ENCODE measurements at regions not wholly inside any gene's neighbourhood (a gene's known extent, or its start where the extent isn't known, plus 50 kb on each side); places are given as distances from the start of the nearest gene placed in this dataset.

DNA sequence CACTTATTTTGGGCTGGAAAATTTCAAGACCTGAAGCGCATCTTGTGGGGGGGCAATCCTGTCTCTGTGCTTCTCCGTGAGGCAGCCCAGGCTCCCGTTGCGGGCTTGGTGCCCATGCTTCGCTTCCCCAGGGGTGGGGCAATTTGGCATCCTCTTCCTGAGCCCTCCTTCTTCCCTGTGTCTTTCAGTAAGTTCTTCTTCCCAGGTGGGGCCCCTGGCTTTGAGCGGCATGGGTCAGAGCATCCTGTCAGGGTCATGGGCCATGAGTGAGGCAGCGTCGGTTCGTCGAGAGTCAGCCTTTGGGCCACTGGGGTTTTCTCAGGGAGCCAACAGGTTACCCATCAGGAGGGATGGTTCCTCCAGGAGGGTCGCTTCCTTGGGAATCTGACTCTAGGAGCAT is 200.7 kb downstream of the UBE3A start:
- TF ChIP-seq, protein P1, sequence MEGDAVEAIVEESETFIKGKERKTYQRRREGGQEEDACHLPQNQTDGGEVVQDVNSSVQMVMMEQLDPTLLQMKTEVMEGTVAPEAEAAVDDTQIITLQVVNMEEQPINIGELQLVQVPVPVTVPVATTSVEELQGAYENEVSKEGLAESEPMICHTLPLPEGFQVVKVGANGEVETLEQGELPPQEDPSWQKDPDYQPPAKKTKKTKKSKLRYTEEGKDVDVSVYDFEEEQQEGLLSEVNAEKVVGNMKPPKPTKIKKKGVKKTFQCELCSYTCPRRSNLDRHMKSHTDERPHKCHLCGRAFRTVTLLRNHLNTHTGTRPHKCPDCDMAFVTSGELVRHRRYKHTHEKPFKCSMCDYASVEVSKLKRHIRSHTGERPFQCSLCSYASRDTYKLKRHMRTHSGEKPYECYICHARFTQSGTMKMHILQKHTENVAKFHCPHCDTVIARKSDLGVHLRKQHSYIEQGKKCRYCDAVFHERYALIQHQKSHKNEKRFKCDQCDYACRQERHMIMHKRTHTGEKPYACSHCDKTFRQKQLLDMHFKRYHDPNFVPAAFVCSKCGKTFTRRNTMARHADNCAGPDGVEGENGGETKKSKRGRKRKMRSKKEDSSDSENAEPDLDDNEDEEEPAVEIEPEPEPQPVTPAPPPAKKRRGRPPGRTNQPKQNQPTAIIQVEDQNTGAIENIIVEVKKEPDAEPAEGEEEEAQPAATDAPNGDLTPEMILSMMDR (IDR thresholded peaks at IDR 0.05; ENCODE audit: insufficient read depth in 1 of 2, low read depth in 1 of 2, low read length in 1 of 2, severe bottlenecking in 1 of 2, unreplicated experiment in 1 of 2) = no peak
- H3K4me3 ChIP-seq (ENCODE audit: low read depth, low read length) = no peak overlapping the region
- no peaks in the 10 kb centered on the region for H3K36me3 ChIP-seq (ENCODE audit: control insufficient read depth, insufficient read depth, low read length)
- Mint-ChIP-seq H3K4me1 (ENCODE audit: low read depth, unreplicated experiment) (no peaks in the 10 kb centered on the region), H3K9me3 (ENCODE audit: unreplicated experiment) (no peaks in the 10 kb centered on the region), H3K27ac (ENCODE audit: unreplicated experiment) (no peak overlapping the region), H3K4me3 (ENCODE audit: unreplicated experiment) (no peak overlapping the region), H3K27me3 (ENCODE audit: insufficient read depth, unreplicated experiment) (no peaks in the 10 kb centered on the region), H3K36me3 (ENCODE audit: insufficient read depth, unreplicated experiment) (no peaks in the 10 kb centered on the region)
- ChIA-PET POLR2A (no interaction called here), CTCF (no interaction called here)
- no TSS peak for BruUV-seq (replicated peaks)
- peaks cover 23% of the 10 kb centered on the region for H3K9me3 ChIP-seq
- intact Hi-C loops (cut with micrococcal nuclease; ENCODE audit: unreplicated experiment) = no loop called here
- no peaks in the 10 kb centered on the region for H3K27me3 ChIP-seq (replicated peaks; ENCODE audit: control insufficient read depth, insufficient read depth, low read length)
- DNase-seq = no peak
- no peaks in the 10 kb centered on the region for H3K4me1 ChIP-seq

DNA sequence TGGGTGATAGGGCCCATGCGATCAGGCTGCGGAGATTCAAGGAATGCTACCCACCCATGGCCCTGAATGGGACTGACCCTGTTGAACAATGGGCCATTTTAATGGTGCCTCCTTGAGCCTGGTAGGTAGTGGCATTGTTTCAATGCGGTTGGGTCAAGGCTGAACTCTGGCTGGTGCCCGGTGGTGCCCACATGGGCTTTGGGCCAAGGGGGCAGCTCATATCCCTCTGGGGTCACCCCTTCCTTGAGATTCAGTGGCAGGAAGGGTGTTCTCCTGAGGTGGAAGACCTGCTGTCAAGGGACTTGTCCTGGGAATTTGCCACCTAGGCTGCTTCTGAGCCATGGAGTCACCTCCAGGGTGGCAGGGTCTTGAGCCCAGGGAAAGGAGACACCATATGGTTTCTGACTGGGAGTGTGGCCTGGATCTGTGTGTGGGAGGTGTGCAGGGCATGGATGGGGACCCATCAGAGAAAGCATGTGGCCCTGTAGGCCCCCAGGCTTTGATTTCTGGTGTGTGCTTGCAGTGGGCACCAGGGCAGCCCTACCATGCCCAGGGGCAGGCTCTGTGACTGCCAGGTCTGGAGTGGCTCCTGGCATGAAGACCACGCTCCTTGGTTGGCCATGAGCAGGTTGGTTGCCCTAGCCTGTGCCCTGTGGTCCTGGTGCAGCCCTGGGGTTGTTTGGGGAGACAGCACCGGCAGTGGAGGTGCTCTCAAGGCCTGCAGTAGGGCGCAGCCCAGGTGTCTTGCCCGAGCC is 199.9 kb downstream of the UBE3A start:
- DNase-seq = no peak
- H3K9me3 Mint-ChIP-seq (ENCODE audit: unreplicated experiment) = peaks cover 7% of the 10 kb centered on the region
- H3K4me1 Mint-ChIP-seq (ENCODE audit: low read depth, unreplicated experiment) = no peaks in the 10 kb centered on the region
- POLR2A ChIA-PET = no interaction called here
- intact Hi-C loops (cut with micrococcal nuclease; ENCODE audit: unreplicated experiment) = no loop called here
- H3K4me3 Mint-ChIP-seq (ENCODE audit: unreplicated experiment) = no peak overlapping the region
- H3K36me3 Mint-ChIP-seq (ENCODE audit: insufficient read depth, unreplicated experiment) = no peaks in the 10 kb centered on the region
- Histone ChIP-seq H3K4me3 (ENCODE audit: low read depth, low read length) (no peak overlapping the region), H3K4me1 (no peaks in the 10 kb centered on the region), H3K36me3 (ENCODE audit: control insufficient read depth, insufficient read depth, low read length) (no peaks in the 10 kb centered on the region), H3K27me3 (replicated peaks; ENCODE audit: control insufficient read depth, insufficient read depth, low read length) (no peaks in the 10 kb centered on the region), H3K9me3 (peaks cover 22% of the 10 kb centered on the region; the same call in 1 of the 2 replicates)
- no peaks in the 10 kb centered on the region for H3K27me3 Mint-ChIP-seq (ENCODE audit: insufficient read depth, unreplicated experiment)
- H3K27ac Mint-ChIP-seq (ENCODE audit: unreplicated experiment) = no peak overlapping the region
- CTCF ChIA-PET = no interaction called here
- TF ChIP-seq, protein P1 (IDR thresholded peaks at IDR 0.05; ENCODE audit: insufficient read depth in 1 of 2, low read depth in 1 of 2, low read length in 1 of 2, severe bottlenecking in 1 of 2, unreplicated experiment in 1 of 2) = no peak
- BruUV-seq (replicated peaks) = no TSS peak

GRCh38 chr15:25239471-25240345 is 199.1 kb downstream of the UBE3A start:
- DNase-seq = peak in 1 of 2 experiments; percentile 10
- TF ChIP-seq, protein P1 (IDR thresholded peaks at IDR 0.05; ENCODE audit: insufficient read depth in 1 of 2, low read depth in 1 of 2, low read length in 1 of 2, severe bottlenecking in 1 of 2, unreplicated experiment in 1 of 2) = no peak
- no peaks in the 10 kb centered on the region for H3K4me1 ChIP-seq
- H3K9me3 ChIP-seq = peaks cover 14% of the 10 kb centered on the region; the same call in 1 of the 2 replicates
- H3K27me3 ChIP-seq (replicated peaks; ENCODE audit: control insufficient read depth, insufficient read depth, low read length) = no peaks in the 10 kb centered on the region
- H3K4me3 ChIP-seq (ENCODE audit: low read depth, low read length) = no peak overlapping the region
- peaks cover 7% of the 10 kb centered on the region for H3K9me3 Mint-ChIP-seq (ENCODE audit: unreplicated experiment)
- H3K36me3 ChIP-seq (ENCODE audit: control insufficient read depth, insufficient read depth, low read length) = no peaks in the 10 kb centered on the region
- no TSS peak for BruUV-seq (replicated peaks)
- no peaks in the 10 kb centered on the region for H3K36me3 Mint-ChIP-seq (ENCODE audit: insufficient read depth, unreplicated experiment)
- H3K4me1 Mint-ChIP-seq (ENCODE audit: low read depth, unreplicated experiment) = no peaks in the 10 kb centered on the region
- H3K27me3 Mint-ChIP-seq (ENCODE audit: insufficient read depth, unreplicated experiment) = no peaks in the 10 kb centered on the region
- ChIA-PET CTCF (no interaction called here), POLR2A (no interaction called here)
- H3K27ac Mint-ChIP-seq (ENCODE audit: unreplicated experiment) = no peak overlapping the region
- intact Hi-C loops (cut with micrococcal nuclease; ENCODE audit: unreplicated experiment) = no loop called here
- H3K4me3 Mint-ChIP-seq (ENCODE audit: unreplicated experiment) = no peak overlapping the region
